Thoracic aorta (tissue), 2 donors: ENCODE measurements at regions not wholly inside any gene's neighbourhood (a gene's known extent, or its start where the extent isn't known, plus 50 kb on each side); places are given as distances from the start of the nearest gene placed in this dataset.

ENCODE experiments used
- ATAC-seq: fragments of 150-250 bp; one replicate; pipeline ENCODE4 v1.8.0; 2017; ENCODE audit warnings: low read depth; ENCODE audit not compliant: insufficient number of reproducible peaks, low FRiP score
- DNase-seq: peaks from one replicate; pipeline ENCODE4 v3.0.0-alpha.2; 2020; ENCODE audit warnings: low spot score
- H3K27ac ChIP-seq, 2 donors: fragments of 200-600 bp; sonication (generic); 1 replicate in 1 of 2; 2 replicates in 1 of 2; pipeline ENCODE4 v1.5.1; 2016; ENCODE audit warnings: mild to moderate bottlenecking in 2 of 2, moderate library complexity in 2 of 2
- H3K27me3 ChIP-seq: fragments of 200-600 bp; sonication (generic); replicated peaks from 2 replicates; pipeline ENCODE4 v1.6.0; 2016; ENCODE audit warnings: mild to moderate bottlenecking; ENCODE audit not compliant: insufficient read depth
- H3K36me3 ChIP-seq: fragments of 200-600 bp; sonication (generic); one replicate; pipeline ENCODE4 v1.5.1; 2016
- H3K4me1 ChIP-seq, 2 donors: fragments of 200-600 bp; sonication (generic); 1 replicate in 1 of 2; 2 replicates in 1 of 2; pipeline versions ENCODE4 v1.5.1 to v1.6.0; 2016; ENCODE audit warnings: low read depth in 2 of 2, mild to moderate bottlenecking in 1 of 2; ENCODE audit not compliant: control insufficient read depth in 1 of 2
- H3K4me3 ChIP-seq: fragments of 200-600 bp; sonication (generic); 2 replicates; pipeline ENCODE4 v1.5.1; 2016; ENCODE audit warnings: mild to moderate bottlenecking
- H3K9me3 ChIP-seq: fragments of 200-600 bp; sonication (generic); 2 replicates; pipeline ENCODE4 v1.5.1; 2016
- CTCF ChIP-seq: fragments of 200-600 bp; sonication (generic); IDR thresholded peaks from one replicate; pipeline ENCODE4 v1.5.1; 2019; ENCODE audit warnings: antibody characterized with exemption

GRCh38 chr12:88417531-88417930 lies 162.7 kb downstream of the KITLG start:
- ATAC-seq: no peak
- Histone ChIP-seq H3K4me1 (no peaks in the 10 kb centered on the region), H3K4me3 (no peak overlapping the region), H3K9me3 (no peaks in the 10 kb centered on the region), H3K27ac (no peak overlapping the region), H3K27me3 (no peaks in the 10 kb centered on the region), H3K36me3 (no peaks in the 10 kb centered on the region)
- TF ChIP-seq CTCF: no peak
- DNase-seq: no peak

- Histone ChIP-seq H3K27ac (no peak overlapping the region), H3K27me3 (no peaks in the 10 kb centered on the region), H3K4me3 (no peak overlapping the region), H3K36me3 (no peaks in the 10 kb centered on the region), H3K9me3 (no peaks in the 10 kb centered on the region), H3K4me1 (no peaks in the 10 kb centered on the region)
- ATAC-seq: no peak
- DNase-seq: no peak
- TF ChIP-seq CTCF: no peak
These were observed 161.3 kb downstream of the KITLG start for GRCh38 chr12:88418856-88419497.

- H3K36me3 ChIP-seq: no peaks in the 10 kb centered on the region
- H3K27me3 ChIP-seq: no peaks in the 10 kb centered on the region
- no peak overlapping the region for H3K4me3 ChIP-seq
- ATAC-seq (no peak), DNase-seq (no peak)
- H3K4me1 ChIP-seq: no peaks in the 10 kb centered on the region
- H3K9me3 ChIP-seq: no peaks in the 10 kb centered on the region
- no peak overlapping the region for H3K27ac ChIP-seq
- TF ChIP-seq CTCF: no peak
These were observed 160.5 kb downstream of the KITLG start for GRCh38 chr12:88419794-88420193.

- no peaks in the 10 kb centered on the region for H3K9me3 ChIP-seq
- no peak overlapping the region for H3K27ac ChIP-seq
- DNase-seq: no peak
- TF ChIP-seq CTCF: no peak
- no peaks in the 10 kb centered on the region for H3K4me1 ChIP-seq
- no peak overlapping the region for H3K4me3 ChIP-seq
- no peaks in the 10 kb centered on the region for H3K36me3 ChIP-seq
- H3K27me3 ChIP-seq: no peaks in the 10 kb centered on the region
- no peak for ATAC-seq
These were observed 159.8 kb downstream of the KITLG start for GRCh38 chr12:88420457-88420856.

GRCh38 chr12:88424791-88425730 lies 155.2 kb downstream of the KITLG start:
- DNase-seq (no peak), ATAC-seq (no peak)
- no peak overlapping the region for H3K4me3 ChIP-seq
- no peak for TF ChIP-seq CTCF
- no peaks in the 10 kb centered on the region for H3K4me1 ChIP-seq
- no peaks in the 10 kb centered on the region for H3K9me3 ChIP-seq
- H3K27me3 ChIP-seq: no peaks in the 10 kb centered on the region
- H3K36me3 ChIP-seq: no peaks in the 10 kb centered on the region
- no peak overlapping the region for H3K27ac ChIP-seq
